Neural cell (in vitro differentiated cells): ENCODE measurements at regions not wholly inside any gene's neighbourhood (a gene's known extent, or its start where the extent isn't known, plus 50 kb on each side); places are given as distances from the start of the nearest gene placed in this dataset.

Source experiments
- H2AFZ ChIP-seq: fragments of 200-600, 300-800 bp; sonication (generic), shearing (Covaris generic); 2 replicates; pipeline ENCODE4 v1.6.0; 2014; ENCODE audit warnings: low read depth, mild to moderate bottlenecking, antibody characterized with exemption, low read length, moderate library complexity
- H3F3A ChIP-seq: fragments of 200-600 bp; shearing (Covaris generic); 2 replicates; pipeline ENCODE4 v1.6.1; 2016; ENCODE audit warnings: mild to moderate bottlenecking, moderate library complexity, mixed read lengths, antibody characterized with exemption, low read length; ENCODE audit not compliant: insufficient read depth, poor library complexity, severe bottlenecking
- H3K27ac ChIP-seq: fragments of 200-600, 300-800 bp; sonication (generic), shearing (Covaris generic); 2 replicates; pipeline ENCODE4 v1.5.1; 2014; ENCODE audit warnings: mild to moderate bottlenecking, low read length, moderate library complexity
- H3K27me3 ChIP-seq: fragments of 300-800, 200-600 bp; sonication (generic), shearing (Covaris generic); 2 replicates; pipeline ENCODE4 v1.6.0; 2014; ENCODE audit warnings: mild to moderate bottlenecking, low read depth, low read length, moderate library complexity; ENCODE audit not compliant: insufficient read depth
- H3K36me3 ChIP-seq: fragments of 300-800, 200-600 bp; sonication (generic), shearing (Covaris generic); 2 replicates; pipeline ENCODE4 v1.5.1; 2014; ENCODE audit warnings: mild to moderate bottlenecking, antibody characterized with exemption, low read length, moderate library complexity; ENCODE audit not compliant: insufficient read depth
- H3K4me2 ChIP-seq: fragments of 300-800, 200-600 bp; sonication (generic), shearing (Covaris generic); 2 replicates; pipeline ENCODE4 v1.6.0; 2014; ENCODE audit warnings: mild to moderate bottlenecking, low read length
- H3K4me3 ChIP-seq: fragments of 300-800, 200-600 bp; sonication (generic), shearing (Covaris generic); 2 replicates; pipeline ENCODE4 v1.5.1; 2014; ENCODE audit warnings: mild to moderate bottlenecking, low read length, moderate library complexity
- H3K79me2 ChIP-seq: fragments of 200-600 bp; shearing (Covaris generic); replicated peaks from 2 replicates; pipeline ENCODE4 v1.6.0; 2014; ENCODE audit warnings: mild to moderate bottlenecking, low read length, moderate library complexity; ENCODE audit not compliant: insufficient read depth
- H3K9ac ChIP-seq: fragments of 300-800, 200-600 bp; sonication (generic), shearing (Covaris generic); 2 replicates; pipeline ENCODE4 v1.6.1; 2016; ENCODE audit warnings: mild to moderate bottlenecking, low read length, mixed read lengths
- H3K9me2 ChIP-seq: fragments of 200-600 bp; shearing (Covaris generic); 2 replicates; pipeline ENCODE4 v1.6.1; 2016; ENCODE audit warnings: mild to moderate bottlenecking, low read length, mixed read lengths; ENCODE audit not compliant: insufficient read depth
- H3K9me3 ChIP-seq: fragments of 200-600, 300-800 bp; sonication (generic), shearing (Covaris generic); 2 replicates; pipeline ENCODE4 v1.6.1; 2016; ENCODE audit warnings: mild to moderate bottlenecking, mixed run types, low read length, moderate library complexity, mixed read lengths
- H4K20me1 ChIP-seq: fragments of 200-600 bp; shearing (Covaris generic); 2 replicates; pipeline ENCODE4 v1.6.1; 2016; ENCODE audit warnings: mild to moderate bottlenecking, mixed run types; ENCODE audit not compliant: insufficient read depth
- EP300 ChIP-seq: fragments of 450-650 bp; conservative IDR thresholded peaks from 2 replicates; pipeline ENCODE4 v1.6.1; 2014; ENCODE audit warnings: antibody characterized with exemption, mild to moderate bottlenecking, moderate library complexity; ENCODE audit not compliant: poor library complexity, severe bottlenecking
- EZH2 ChIP-seq: fragments of 200-600, 300-800 bp; shearing (Covaris generic), sonication (generic); IDR thresholded peaks from 2 replicates; pipeline ENCODE4 v1.6.1; 2014; ENCODE audit warnings: antibody characterized with exemption, low read length, borderline replicate concordance, mild to moderate bottlenecking; ENCODE audit not compliant: insufficient read depth, poor library complexity, severe bottlenecking
- MXI1 ChIP-seq: fragments of 450-650 bp; conservative IDR thresholded peaks from 2 replicates; pipeline ENCODE4 v1.6.1; 2014; ENCODE audit warnings: antibody characterized with exemption, mild to moderate bottlenecking; ENCODE audit not compliant: poor library complexity, severe bottlenecking
- POLR2AphosphoS5 ChIP-seq: IDR thresholded peaks from 2 replicates; pipeline ENCODE4 v1.6.1; 2012
- RAD21 ChIP-seq: fragments of 450-650 bp; conservative IDR thresholded peaks from 2 replicates; pipeline ENCODE4 v1.6.1; 2014; ENCODE audit warnings: antibody characterized with exemption, mild to moderate bottlenecking, moderate library complexity
- SMC3 ChIP-seq: fragments of 450-650 bp; conservative IDR thresholded peaks from 2 replicates; pipeline ENCODE4 v1.6.1; 2014; ENCODE audit warnings: antibody characterized with exemption, mild to moderate bottlenecking, moderate library complexity; ENCODE audit not compliant: poor library complexity
- TAF1 ChIP-seq: IDR thresholded peaks from 2 replicates; pipeline ENCODE4 v1.6.1; 2012; ENCODE audit warnings: low read depth
- TF ChIP-seq, protein P1 (sequence below): fragments of 450-650 bp; IDR thresholded peaks from 2 replicates; pipeline ENCODE4 v1.5.1; 2014; ENCODE audit warnings: antibody characterized with exemption, mild to moderate bottlenecking, moderate library complexity; ENCODE audit not compliant: poor library complexity, severe bottlenecking
- TF ChIP-seq, protein P2 (sequence below): IDR thresholded peaks from 2 replicates; pipeline ENCODE4 v1.6.1; 2012; ENCODE audit warnings: borderline replicate concordance

- Histone ChIP-seq H3K36me3 (no peaks in the 10 kb centered on the region), H4K20me1 (no peaks in the 10 kb centered on the region), H3K9ac (no peak overlapping the region), H3K27me3 (no peaks in the 10 kb centered on the region), H3F3A (no peaks in the 10 kb centered on the region), H3K4me2 (no peak overlapping the region), H3K4me3 (no peak overlapping the region), H3K27ac (no peak overlapping the region), H3K9me2 (no peaks in the 10 kb centered on the region), H3K79me2 (no peaks in the 10 kb centered on the region), H2AFZ (no peak overlapping the region), H3K9me3 (no peaks in the 10 kb centered on the region)
- TF ChIP-seq, protein P1, sequence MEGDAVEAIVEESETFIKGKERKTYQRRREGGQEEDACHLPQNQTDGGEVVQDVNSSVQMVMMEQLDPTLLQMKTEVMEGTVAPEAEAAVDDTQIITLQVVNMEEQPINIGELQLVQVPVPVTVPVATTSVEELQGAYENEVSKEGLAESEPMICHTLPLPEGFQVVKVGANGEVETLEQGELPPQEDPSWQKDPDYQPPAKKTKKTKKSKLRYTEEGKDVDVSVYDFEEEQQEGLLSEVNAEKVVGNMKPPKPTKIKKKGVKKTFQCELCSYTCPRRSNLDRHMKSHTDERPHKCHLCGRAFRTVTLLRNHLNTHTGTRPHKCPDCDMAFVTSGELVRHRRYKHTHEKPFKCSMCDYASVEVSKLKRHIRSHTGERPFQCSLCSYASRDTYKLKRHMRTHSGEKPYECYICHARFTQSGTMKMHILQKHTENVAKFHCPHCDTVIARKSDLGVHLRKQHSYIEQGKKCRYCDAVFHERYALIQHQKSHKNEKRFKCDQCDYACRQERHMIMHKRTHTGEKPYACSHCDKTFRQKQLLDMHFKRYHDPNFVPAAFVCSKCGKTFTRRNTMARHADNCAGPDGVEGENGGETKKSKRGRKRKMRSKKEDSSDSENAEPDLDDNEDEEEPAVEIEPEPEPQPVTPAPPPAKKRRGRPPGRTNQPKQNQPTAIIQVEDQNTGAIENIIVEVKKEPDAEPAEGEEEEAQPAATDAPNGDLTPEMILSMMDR = no peak
- TF ChIP-seq SMC3 (no peak), RAD21 (no peak), EP300 (no peak), POLR2AphosphoS5 (no peak), MXI1 (no peak), EZH2 (no peak), TAF1 (no peak)
- TF ChIP-seq, protein P2, sequence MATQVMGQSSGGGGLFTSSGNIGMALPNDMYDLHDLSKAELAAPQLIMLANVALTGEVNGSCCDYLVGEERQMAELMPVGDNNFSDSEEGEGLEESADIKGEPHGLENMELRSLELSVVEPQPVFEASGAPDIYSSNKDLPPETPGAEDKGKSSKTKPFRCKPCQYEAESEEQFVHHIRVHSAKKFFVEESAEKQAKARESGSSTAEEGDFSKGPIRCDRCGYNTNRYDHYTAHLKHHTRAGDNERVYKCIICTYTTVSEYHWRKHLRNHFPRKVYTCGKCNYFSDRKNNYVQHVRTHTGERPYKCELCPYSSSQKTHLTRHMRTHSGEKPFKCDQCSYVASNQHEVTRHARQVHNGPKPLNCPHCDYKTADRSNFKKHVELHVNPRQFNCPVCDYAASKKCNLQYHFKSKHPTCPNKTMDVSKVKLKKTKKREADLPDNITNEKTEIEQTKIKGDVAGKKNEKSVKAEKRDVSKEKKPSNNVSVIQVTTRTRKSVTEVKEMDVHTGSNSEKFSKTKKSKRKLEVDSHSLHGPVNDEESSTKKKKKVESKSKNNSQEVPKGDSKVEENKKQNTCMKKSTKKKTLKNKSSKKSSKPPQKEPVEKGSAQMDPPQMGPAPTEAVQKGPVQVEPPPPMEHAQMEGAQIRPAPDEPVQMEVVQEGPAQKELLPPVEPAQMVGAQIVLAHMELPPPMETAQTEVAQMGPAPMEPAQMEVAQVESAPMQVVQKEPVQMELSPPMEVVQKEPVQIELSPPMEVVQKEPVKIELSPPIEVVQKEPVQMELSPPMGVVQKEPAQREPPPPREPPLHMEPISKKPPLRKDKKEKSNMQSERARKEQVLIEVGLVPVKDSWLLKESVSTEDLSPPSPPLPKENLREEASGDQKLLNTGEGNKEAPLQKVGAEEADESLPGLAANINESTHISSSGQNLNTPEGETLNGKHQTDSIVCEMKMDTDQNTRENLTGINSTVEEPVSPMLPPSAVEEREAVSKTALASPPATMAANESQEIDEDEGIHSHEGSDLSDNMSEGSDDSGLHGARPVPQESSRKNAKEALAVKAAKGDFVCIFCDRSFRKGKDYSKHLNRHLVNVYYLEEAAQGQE = no peak
Observed at GRCh38 chr9:119537138-119537537, 167.9 kb upstream of the BRINP1 start.

DNA sequence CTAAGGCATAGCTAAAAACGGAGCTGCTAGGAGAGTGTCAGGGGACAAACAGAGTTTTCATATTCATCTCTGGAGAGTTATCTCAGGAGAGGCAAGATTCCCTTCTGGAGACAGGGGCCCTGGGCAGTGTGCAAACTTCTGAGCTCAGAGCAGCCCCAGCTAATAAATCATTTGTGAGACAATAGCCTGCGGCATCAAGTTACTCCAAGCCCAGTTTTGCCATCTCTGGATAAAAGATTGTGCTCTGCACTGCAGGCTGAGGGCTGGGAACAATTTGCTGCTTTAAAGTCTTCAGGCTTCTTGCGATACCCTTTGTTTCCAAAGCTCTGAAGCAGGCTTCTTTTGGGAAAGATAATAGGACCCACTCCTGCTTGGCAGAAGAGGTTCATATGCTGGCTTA lies 164.3 kb upstream of the BRINP1 start:
- Histone ChIP-seq H2AFZ (no peak overlapping the region), H3K4me2 (no peak overlapping the region), H3K27me3 (no peaks in the 10 kb centered on the region), H3K9ac (no peak overlapping the region), H3K36me3 (no peaks in the 10 kb centered on the region), H3K4me3 (no peak overlapping the region), H3K27ac (no peak overlapping the region), H3K9me3 (no peaks in the 10 kb centered on the region), H3K79me2 (no peaks in the 10 kb centered on the region), H3F3A (no peaks in the 10 kb centered on the region), H4K20me1 (no peaks in the 10 kb centered on the region), H3K9me2 (no peaks in the 10 kb centered on the region)
- no peak for TF ChIP-seq MXI1
- TF ChIP-seq SMC3 = no peak
- TF ChIP-seq RAD21 = no peak

DNA sequence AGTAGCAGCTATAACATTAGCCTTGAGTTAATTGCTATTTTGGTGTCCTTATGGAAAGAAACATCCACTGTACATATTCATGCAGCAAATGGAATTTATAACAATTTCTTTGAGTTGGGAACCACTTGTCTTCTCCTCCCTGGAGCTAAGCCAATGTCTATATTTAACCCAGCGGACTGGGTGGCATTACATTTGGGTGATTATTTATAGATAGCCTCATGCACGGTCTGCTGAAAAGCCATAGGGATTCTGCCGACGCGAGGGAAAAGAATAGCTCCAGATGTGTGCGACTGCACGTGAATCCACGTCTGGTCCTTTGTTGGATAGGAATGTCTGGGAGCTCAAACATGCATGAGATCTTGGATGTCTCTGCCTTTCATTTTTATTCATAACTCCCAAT lies 157.5 kb upstream of the BRINP1 start:
- no peak for TF ChIP-seq TAF1
- TF ChIP-seq, protein P2 = no peak
- TF ChIP-seq EZH2 = no peak
- no peak for TF ChIP-seq POLR2AphosphoS5
- no peak for TF ChIP-seq SMC3
- TF ChIP-seq, protein P1 = no peak
- no peak for TF ChIP-seq RAD21
- no peak for TF ChIP-seq MXI1
- TF ChIP-seq EP300 = no peak
- Histone ChIP-seq H3K27me3 (no peaks in the 10 kb centered on the region), H3K9me3 (no peaks in the 10 kb centered on the region)

More for the DNA sequence above, 157.5 kb upstream of the BRINP1 start:
- H4K20me1 ChIP-seq = no peaks in the 10 kb centered on the region
- H3K9me2 ChIP-seq = no peaks in the 10 kb centered on the region
- no peaks in the 10 kb centered on the region for H3K36me3 ChIP-seq
- no peak overlapping the region for H3K27ac ChIP-seq
- no peak overlapping the region for H3K4me3 ChIP-seq
- H3F3A ChIP-seq = no peaks in the 10 kb centered on the region
- H3K79me2 ChIP-seq = no peaks in the 10 kb centered on the region
- H2AFZ ChIP-seq = no peak overlapping the region
- no peak overlapping the region for H3K4me2 ChIP-seq
- no peak overlapping the region for H3K9ac ChIP-seq
